ENCODE measurements at regions not wholly inside any gene's neighbourhood (a gene's known extent, or its start where the extent isn't known, plus 50 kb on each side); places are given as distances from the start of the nearest gene placed in this dataset.

DNA sequence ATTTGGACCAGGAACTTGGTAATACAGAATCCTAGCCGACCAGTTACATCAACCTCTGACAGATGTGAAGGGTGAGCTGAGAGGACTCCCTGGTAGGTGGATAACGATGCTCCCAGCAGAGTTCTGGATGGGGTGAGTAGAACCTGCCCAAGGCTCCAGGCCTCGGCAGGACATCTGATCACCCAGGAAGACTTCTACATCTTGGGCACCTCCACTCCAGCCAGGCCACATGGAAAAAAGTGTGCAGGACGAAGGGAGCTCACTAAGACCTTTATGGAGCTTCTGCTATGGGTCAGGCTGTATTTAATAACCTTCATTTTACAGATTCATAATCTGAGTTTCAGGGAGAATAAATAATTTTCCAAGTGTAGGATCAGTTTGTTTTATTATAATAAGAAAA, 1028.7 kb downstream of the BCL11B start:
- H3K9me2 ChIP-seq = no peaks in the 10 kb centered on the region
- WGBS (ENCODE audit: low lambda C conversion rate) = 0% methylated on average over 3 of the region's 4 CpGs
- no peaks in the 10 kb centered on the region for H3K9me3 ChIP-seq
- POLR2A ChIA-PET = no interaction called here
- CTCF ChIA-PET = no interaction called here
- H3F3A ChIP-seq (replicated peaks; ENCODE audit: insufficient read depth) = no peaks in the 10 kb centered on the region
- no peak for DNase-seq
- H3K79me2 ChIP-seq (ENCODE audit: insufficient read depth) = no peaks in the 10 kb centered on the region
- no peak overlapping the region for H3K27ac ChIP-seq (ENCODE audit: low read depth in 2 of 2, low read length in 1 of 2)
- H3K4me1 ChIP-seq (ENCODE audit: control insufficient read depth in 1 of 2, insufficient read depth in 2 of 2, low read depth in 1 of 2, low read length in 1 of 2) = no peaks in the 10 kb centered on the region
- no peak overlapping the region for H3K9ac ChIP-seq
- H3K4me2 ChIP-seq = no peak overlapping the region
- no peaks in the 10 kb centered on the region for H4K20me1 ChIP-seq (ENCODE audit: insufficient read depth)
- TF ChIP-seq JUND (IDR thresholded peaks at IDR 0.05) = no peak
- no peak for TF ChIP-seq TCF12 (IDR thresholded peaks at IDR 0.05)
- TF ChIP-seq EZH2phosphoT487 (IDR thresholded peaks at IDR 0.05; ENCODE audit: borderline replicate concordance, low read depth) = no peak
- TF ChIP-seq RFX5 (IDR thresholded peaks at IDR 0.05; ENCODE audit: low read length) = no peak
- TF ChIP-seq GABPA (IDR thresholded peaks at IDR 0.05; ENCODE audit: low read depth) = no peak
- TF ChIP-seq ELF1 (IDR thresholded peaks at IDR 0.05) = no peak
- TF ChIP-seq, protein P1, sequence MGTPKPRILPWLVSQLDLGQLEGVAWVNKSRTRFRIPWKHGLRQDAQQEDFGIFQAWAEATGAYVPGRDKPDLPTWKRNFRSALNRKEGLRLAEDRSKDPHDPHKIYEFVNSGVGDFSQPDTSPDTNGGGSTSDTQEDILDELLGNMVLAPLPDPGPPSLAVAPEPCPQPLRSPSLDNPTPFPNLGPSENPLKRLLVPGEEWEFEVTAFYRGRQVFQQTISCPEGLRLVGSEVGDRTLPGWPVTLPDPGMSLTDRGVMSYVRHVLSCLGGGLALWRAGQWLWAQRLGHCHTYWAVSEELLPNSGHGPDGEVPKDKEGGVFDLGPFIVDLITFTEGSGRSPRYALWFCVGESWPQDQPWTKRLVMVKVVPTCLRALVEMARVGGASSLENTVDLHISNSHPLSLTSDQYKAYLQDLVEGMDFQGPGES (IDR thresholded peaks at IDR 0.05; ENCODE audit: low read depth, low read length) = no peak
- no peak for TF ChIP-seq GATA2 (CRISPR knock-in tag; IDR thresholded peaks at IDR 0.05)
- TF ChIP-seq SMC3 (IDR thresholded peaks at IDR 0.05; ENCODE audit: low read depth, low read length) = no peak
- no peak for TF ChIP-seq NRF1 (IDR thresholded peaks at IDR 0.05; ENCODE audit: low read depth, low read length)
- no peaks in the 10 kb centered on the region for H3K36me3 ChIP-seq (replicated peaks in 1 of 2; ENCODE audit: control insufficient read depth in 1 of 2, insufficient read depth in 2 of 2, low read length in 1 of 2)
- H3K4me3 ChIP-seq (ENCODE audit: low read depth in 2 of 2, low read length in 1 of 2) = no peak overlapping the region
- no peak overlapping the region for H2AFZ ChIP-seq (ENCODE audit: low read depth)
- H3K27me3 ChIP-seq (ENCODE audit: insufficient read depth) = no peaks in the 10 kb centered on the region

DNA sequence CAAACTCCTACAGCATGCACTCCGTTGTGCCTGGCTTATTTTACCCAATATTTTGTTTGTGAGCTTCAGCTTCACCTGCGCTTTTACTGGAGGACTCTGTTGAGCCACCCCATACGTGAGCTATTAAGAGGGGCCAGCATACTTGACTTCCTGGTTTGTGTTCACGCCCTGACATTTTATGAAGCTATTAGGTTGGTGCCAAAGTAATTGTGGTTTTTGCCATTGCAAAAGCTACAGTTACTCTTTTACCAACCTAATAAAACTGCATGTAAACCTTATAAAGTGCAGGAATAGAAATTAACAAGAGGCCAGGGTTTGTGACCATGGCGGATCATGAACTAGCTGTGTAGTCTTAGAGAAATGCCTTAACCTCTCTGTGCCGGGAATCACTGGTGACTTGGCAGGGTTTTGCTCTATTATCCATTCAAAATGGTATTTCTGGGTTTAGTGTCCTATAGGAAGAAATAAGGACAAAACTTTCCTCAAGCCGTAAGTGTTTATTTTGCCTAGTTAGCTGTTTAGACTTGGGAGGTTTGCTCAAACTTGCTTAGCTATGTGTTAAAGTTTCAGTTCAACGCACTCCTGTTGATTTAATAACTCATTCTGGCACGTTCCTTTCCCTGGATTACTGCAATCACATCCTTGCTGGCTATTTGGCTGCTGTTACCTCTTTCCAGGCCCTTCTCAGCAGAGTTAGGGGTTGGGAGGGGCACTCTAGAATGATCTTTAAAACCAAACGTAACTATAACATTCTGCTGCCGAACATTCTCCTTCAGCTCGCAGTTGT, 1027.6 kb downstream of the BCL11B start:
- no peak overlapping the region for H3K4me3 ChIP-seq (ENCODE audit: low read depth in 2 of 2, low read length in 1 of 2)
- TF ChIP-seq, protein P2, sequence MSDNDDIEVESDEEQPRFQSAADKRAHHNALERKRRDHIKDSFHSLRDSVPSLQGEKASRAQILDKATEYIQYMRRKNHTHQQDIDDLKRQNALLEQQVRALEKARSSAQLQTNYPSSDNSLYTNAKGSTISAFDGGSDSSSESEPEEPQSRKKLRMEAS (IDR thresholded peaks at IDR 0.05; ENCODE audit: low read depth) = no peak
- no peak for TF ChIP-seq GABPA (IDR thresholded peaks at IDR 0.05; ENCODE audit: low read depth)
- TF ChIP-seq, protein P3, sequence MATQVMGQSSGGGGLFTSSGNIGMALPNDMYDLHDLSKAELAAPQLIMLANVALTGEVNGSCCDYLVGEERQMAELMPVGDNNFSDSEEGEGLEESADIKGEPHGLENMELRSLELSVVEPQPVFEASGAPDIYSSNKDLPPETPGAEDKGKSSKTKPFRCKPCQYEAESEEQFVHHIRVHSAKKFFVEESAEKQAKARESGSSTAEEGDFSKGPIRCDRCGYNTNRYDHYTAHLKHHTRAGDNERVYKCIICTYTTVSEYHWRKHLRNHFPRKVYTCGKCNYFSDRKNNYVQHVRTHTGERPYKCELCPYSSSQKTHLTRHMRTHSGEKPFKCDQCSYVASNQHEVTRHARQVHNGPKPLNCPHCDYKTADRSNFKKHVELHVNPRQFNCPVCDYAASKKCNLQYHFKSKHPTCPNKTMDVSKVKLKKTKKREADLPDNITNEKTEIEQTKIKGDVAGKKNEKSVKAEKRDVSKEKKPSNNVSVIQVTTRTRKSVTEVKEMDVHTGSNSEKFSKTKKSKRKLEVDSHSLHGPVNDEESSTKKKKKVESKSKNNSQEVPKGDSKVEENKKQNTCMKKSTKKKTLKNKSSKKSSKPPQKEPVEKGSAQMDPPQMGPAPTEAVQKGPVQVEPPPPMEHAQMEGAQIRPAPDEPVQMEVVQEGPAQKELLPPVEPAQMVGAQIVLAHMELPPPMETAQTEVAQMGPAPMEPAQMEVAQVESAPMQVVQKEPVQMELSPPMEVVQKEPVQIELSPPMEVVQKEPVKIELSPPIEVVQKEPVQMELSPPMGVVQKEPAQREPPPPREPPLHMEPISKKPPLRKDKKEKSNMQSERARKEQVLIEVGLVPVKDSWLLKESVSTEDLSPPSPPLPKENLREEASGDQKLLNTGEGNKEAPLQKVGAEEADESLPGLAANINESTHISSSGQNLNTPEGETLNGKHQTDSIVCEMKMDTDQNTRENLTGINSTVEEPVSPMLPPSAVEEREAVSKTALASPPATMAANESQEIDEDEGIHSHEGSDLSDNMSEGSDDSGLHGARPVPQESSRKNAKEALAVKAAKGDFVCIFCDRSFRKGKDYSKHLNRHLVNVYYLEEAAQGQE (IDR thresholded peaks at IDR 0.05; ENCODE audit: low read depth, low read length) = no peak
- TF ChIP-seq, protein P1 (IDR thresholded peaks at IDR 0.05; ENCODE audit: low read depth, low read length) = no peak
- no peaks in the 10 kb centered on the region for H3K36me3 ChIP-seq (replicated peaks in 1 of 2; ENCODE audit: control insufficient read depth in 1 of 2, insufficient read depth in 2 of 2, low read length in 1 of 2)
- H3K9me2 ChIP-seq = no peaks in the 10 kb centered on the region
- no peak overlapping the region for H3K9ac ChIP-seq
- H3F3A ChIP-seq (replicated peaks; ENCODE audit: insufficient read depth) = no peaks in the 10 kb centered on the region
- H3K4me1 ChIP-seq (ENCODE audit: control insufficient read depth in 1 of 2, insufficient read depth in 2 of 2, low read depth in 1 of 2, low read length in 1 of 2) = no peaks in the 10 kb centered on the region
- no peak overlapping the region for H3K4me2 ChIP-seq
- ChIA-PET CTCF (no interaction called here), POLR2A (no interaction called here)
- H2AFZ ChIP-seq (ENCODE audit: low read depth) = no peak overlapping the region
- DNase-seq = no peak
- H3K27me3 ChIP-seq (ENCODE audit: insufficient read depth) = no peaks in the 10 kb centered on the region
- H3K9me3 ChIP-seq = no peaks in the 10 kb centered on the region
- 5% methylated on average over 12 of the region's 12 CpGs for WGBS (ENCODE audit: low lambda C conversion rate)
- H3K27ac ChIP-seq (ENCODE audit: low read depth in 2 of 2, low read length in 1 of 2) = no peak overlapping the region
- H4K20me1 ChIP-seq (ENCODE audit: insufficient read depth) = no peaks in the 10 kb centered on the region
- no peaks in the 10 kb centered on the region for H3K79me2 ChIP-seq (ENCODE audit: insufficient read depth)

Measured in SK-N-SH (cell line).